Keratinocyte (primary cell): ENCODE measurements at regions not wholly inside any gene's neighbourhood (a gene's known extent, or its start where the extent isn't known, plus 50 kb on each side); places are given as distances from the start of the nearest gene placed in this dataset.
A peak's percentile ranks its signal among the peaks of the same experiment; 100 is the strongest.

Source experiments
- DNase-seq: peaks from one replicate; pipeline ENCODE4 v3.0.0-alpha.2; 2011; ENCODE audit warnings: low read depth, missing footprints, low spot score
- FAIRE-seq: peaks from 2 replicates; lab custom pipeline; 2011; peaks lifted over from hg19 to GRCh38; lab: Jason Lieb, UNC
- H2AFZ ChIP-seq: 2 replicates; pipeline ENCODE4 v1.6.0; 2012; ENCODE audit warnings: low read length, control low read depth, inconsistent platforms; ENCODE audit not compliant: control insufficient read depth
- H3K27ac ChIP-seq: 2 replicates; pipeline ENCODE4 v1.5.1; 2011; ENCODE audit warnings: low read length; ENCODE audit not compliant: control insufficient read depth, insufficient read depth
- H3K27me3 ChIP-seq: 3 replicates; pipeline ENCODE4 v1.6.0; 2011; ENCODE audit warnings: low read length; ENCODE audit not compliant: control insufficient read depth, insufficient read depth; ENCODE audit errors: extremely low read depth
- H3K36me3 ChIP-seq, 2 experiments: 2 replicates in 1 of 2; 3 replicates in 1 of 2; pipeline ENCODE4 v1.5.1; 2011; ENCODE audit warnings: low read length in 2 of 2, mild to moderate bottlenecking in 1 of 2; ENCODE audit not compliant: control insufficient read depth in 2 of 2, insufficient read depth in 2 of 2; ENCODE audit errors: extremely low read depth in 1 of 2
- H3K4me1 ChIP-seq: 3 replicates; pipeline ENCODE4 v1.5.1; 2011; ENCODE audit warnings: low read length; ENCODE audit not compliant: control insufficient read depth, insufficient read depth; ENCODE audit errors: extremely low read depth
- H3K4me2 ChIP-seq: 3 replicates; pipeline ENCODE4 v1.6.0; 2011; ENCODE audit warnings: low read depth, low read length; ENCODE audit not compliant: control insufficient read depth, insufficient read depth; ENCODE audit errors: extremely low read depth
- H3K4me3 ChIP-seq, 3 experiments: fragments of 200-600 bp in 1 of 3; sonication (generic) in 1 of 3; 2 replicates in 2 of 3; 3 replicates in 1 of 3; pipeline ENCODE4 v1.5.1; 2011 to 2016; ENCODE audit warnings: low read length in 3 of 3, mild to moderate bottlenecking in 3 of 3, control low read depth in 2 of 3, inconsistent platforms in 1 of 3, low read depth in 1 of 3, mixed read lengths in 1 of 3, mixed run types in 1 of 3, moderate library complexity in 1 of 3; ENCODE audit not compliant: control insufficient read depth in 2 of 3, insufficient read depth in 2 of 3; ENCODE audit errors: extremely low read depth in 1 of 3
- H3K79me2 ChIP-seq: 2 replicates; pipeline ENCODE4 v1.6.0; 2012; ENCODE audit warnings: low read length; ENCODE audit not compliant: control insufficient read depth, insufficient read depth
- H3K9ac ChIP-seq: 3 replicates; pipeline ENCODE4 v1.6.0; 2011; ENCODE audit warnings: low read length; ENCODE audit not compliant: control insufficient read depth, insufficient read depth; ENCODE audit errors: extremely low read depth
- H3K9me1 ChIP-seq: 3 replicates; pipeline ENCODE4 v1.6.0; 2011; ENCODE audit warnings: low read length; ENCODE audit not compliant: control insufficient read depth, insufficient read depth; ENCODE audit errors: extremely low read depth
- H3K9me3 ChIP-seq: 2 replicates; pipeline ENCODE4 v1.5.1; 2012; ENCODE audit warnings: low read depth, low read length; ENCODE audit not compliant: control insufficient read depth
- H4K20me1 ChIP-seq: 3 replicates; pipeline ENCODE4 v1.6.0; 2011; ENCODE audit warnings: low read length; ENCODE audit not compliant: control insufficient read depth, insufficient read depth; ENCODE audit errors: extremely low read depth
- EZH2 ChIP-seq: IDR thresholded peaks from one replicate; pipeline ENCODE4 v1.6.1; 2012; ENCODE audit warnings: inconsistent platforms, mild to moderate bottlenecking, low read length, moderate library complexity
- dilution Hi-C: fragments of 300-500 bp; cut with MboI; formaldehyde crosslinking; loops from one replicate; pipeline ENCODE4 v1.7.0; 2020; ENCODE audit warnings: low sequenced_read_pairs; ENCODE audit not compliant: extremely low pct_ligation_motif_present
- TF ChIP-seq, protein P1 (sequence below), 3 experiments: IDR thresholded peaks in 1 of 3; conservative IDR thresholded peaks in 1 of 3; optimal IDR thresholded peaks in 1 of 3; 2 replicates in 2 of 3; 3 replicates in 1 of 3; pipeline versions ENCODE3 to v1.5.1; 2011; ENCODE audit warnings: low read length in 3 of 3, mild to moderate bottlenecking in 3 of 3, moderate library complexity in 2 of 3, control low read depth in 1 of 3, inconsistent platforms in 1 of 3; ENCODE audit not compliant: insufficient read depth in 2 of 3; ENCODE audit errors: extremely low read depth in 1 of 3

DNA sequence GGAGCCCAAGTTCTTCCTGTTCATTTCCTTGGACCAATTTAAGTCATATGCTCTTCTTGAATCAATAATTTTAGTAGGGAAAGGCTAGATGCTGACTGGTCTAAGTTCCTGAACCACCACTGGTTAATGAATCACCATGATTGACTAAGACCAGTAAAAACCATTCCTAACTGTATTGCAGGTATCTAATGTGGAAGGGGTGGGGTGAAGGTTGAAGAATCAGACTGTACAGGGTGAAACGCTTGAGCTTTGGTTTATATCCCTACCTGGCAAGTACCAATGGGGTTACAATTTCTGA, 100.1 kb downstream of the DYRK2 start:
- Histone ChIP-seq H3K4me3 (no peak overlapping the region), H2AFZ (peak overlapping the region; percentile 4), H3K27ac (peak overlapping the region; percentile 34), H3K4me1 (peaks cover 20% of the 10 kb centered on the region), H4K20me1 (no peaks in the 10 kb centered on the region), H3K4me2 (peak overlapping the region; percentile 48), H3K9me1 (no peaks in the 10 kb centered on the region), H3K27me3 (no peaks in the 10 kb centered on the region), H3K9ac (no peak overlapping the region), H3K9me3 (no peaks in the 10 kb centered on the region), H3K36me3 (no peaks in the 10 kb centered on the region), H3K79me2 (no peaks in the 10 kb centered on the region)
- peak; percentile 87 for FAIRE-seq
- TF ChIP-seq, protein P1, sequence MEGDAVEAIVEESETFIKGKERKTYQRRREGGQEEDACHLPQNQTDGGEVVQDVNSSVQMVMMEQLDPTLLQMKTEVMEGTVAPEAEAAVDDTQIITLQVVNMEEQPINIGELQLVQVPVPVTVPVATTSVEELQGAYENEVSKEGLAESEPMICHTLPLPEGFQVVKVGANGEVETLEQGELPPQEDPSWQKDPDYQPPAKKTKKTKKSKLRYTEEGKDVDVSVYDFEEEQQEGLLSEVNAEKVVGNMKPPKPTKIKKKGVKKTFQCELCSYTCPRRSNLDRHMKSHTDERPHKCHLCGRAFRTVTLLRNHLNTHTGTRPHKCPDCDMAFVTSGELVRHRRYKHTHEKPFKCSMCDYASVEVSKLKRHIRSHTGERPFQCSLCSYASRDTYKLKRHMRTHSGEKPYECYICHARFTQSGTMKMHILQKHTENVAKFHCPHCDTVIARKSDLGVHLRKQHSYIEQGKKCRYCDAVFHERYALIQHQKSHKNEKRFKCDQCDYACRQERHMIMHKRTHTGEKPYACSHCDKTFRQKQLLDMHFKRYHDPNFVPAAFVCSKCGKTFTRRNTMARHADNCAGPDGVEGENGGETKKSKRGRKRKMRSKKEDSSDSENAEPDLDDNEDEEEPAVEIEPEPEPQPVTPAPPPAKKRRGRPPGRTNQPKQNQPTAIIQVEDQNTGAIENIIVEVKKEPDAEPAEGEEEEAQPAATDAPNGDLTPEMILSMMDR (optimal IDR thresholded peaks at IDR 0.05 in 1 of 3, IDR thresholded peaks at IDR 0.05 in 1 of 3, conservative IDR thresholded peaks at IDR 0.05 in 1 of 3; ENCODE audit: extremely low read depth in 1 of 3, insufficient read depth in 2 of 3, low read length in 3 of 3) = no peak
- TF ChIP-seq EZH2 = no peak
- dilution Hi-C loops = no loop called here
- DNase-seq = no peak

DNA sequence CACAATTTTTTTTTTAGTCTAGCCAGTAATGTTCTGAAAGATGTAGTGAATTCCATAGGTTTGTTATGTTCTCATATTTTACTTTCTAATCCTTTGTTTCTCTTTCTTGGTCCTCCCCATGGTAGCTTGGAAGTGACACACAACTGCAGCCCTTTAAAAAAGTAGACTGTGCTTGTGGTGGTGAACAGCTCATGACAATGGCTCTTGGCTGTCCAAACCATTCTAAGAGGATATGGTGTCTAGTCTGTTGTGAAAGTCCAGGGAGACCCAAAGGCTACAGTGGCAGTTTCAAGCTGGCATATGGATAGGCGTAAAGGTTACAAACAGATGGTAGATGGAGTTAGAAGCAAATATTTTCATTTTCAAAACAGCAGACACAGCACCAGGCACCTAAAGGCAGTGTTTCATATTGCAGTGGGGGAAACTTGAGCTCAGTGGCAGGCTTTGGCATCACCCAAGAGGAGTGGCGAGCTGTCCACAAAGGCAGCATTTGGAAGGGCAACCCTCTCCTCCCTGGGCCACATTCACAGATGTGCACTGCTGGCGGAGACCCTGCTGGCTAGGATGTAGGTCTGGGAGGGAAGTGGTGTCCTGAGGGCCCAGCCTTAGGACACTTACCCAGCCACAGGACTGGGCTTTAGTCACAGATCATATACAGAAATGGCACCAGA, 102.1 kb downstream of the DYRK2 start:
- Histone ChIP-seq H3K4me1 (peaks cover 20% of the 10 kb centered on the region), H3K9ac (no peak overlapping the region), H3K4me3 (no peak overlapping the region), H3K9me3 (no peaks in the 10 kb centered on the region), H3K9me1 (no peaks in the 10 kb centered on the region), H2AFZ (no peak overlapping the region), H3K27ac (no peak overlapping the region), H3K4me2 (no peak overlapping the region), H3K79me2 (no peaks in the 10 kb centered on the region), H3K27me3 (no peaks in the 10 kb centered on the region), H4K20me1 (no peaks in the 10 kb centered on the region), H3K36me3 (no peaks in the 10 kb centered on the region)
- TF ChIP-seq EZH2 = no peak
- TF ChIP-seq, protein P1 (optimal IDR thresholded peaks at IDR 0.05 in 1 of 3, IDR thresholded peaks at IDR 0.05 in 1 of 3, conservative IDR thresholded peaks at IDR 0.05 in 1 of 3; ENCODE audit: extremely low read depth in 1 of 3, insufficient read depth in 2 of 3, low read length in 3 of 3) = no peak
- DNase-seq (no peak), FAIRE-seq (no peak)
- dilution Hi-C loops = no loop called here
